HCT116 (cell line): ENCODE measurements at regions not wholly inside any gene's neighbourhood (a gene's known extent, or its start where the extent isn't known, plus 50 kb on each side); places are given as distances from the start of the nearest gene placed in this dataset.

ENCODE experiments used
- ATAC-seq: fragments of 200-7000 bp; cut with Tn5 transposase; 2 replicates; pipeline ENCODE4 v1.9.1; 2020; ENCODE audit warnings: mild to moderate bottlenecking, moderate library complexity
- BruUV-seq: library from RNA; stranded (reverse); fragments of 400-500 nt; replicated peaks from 2 replicates; lab custom pipeline; 2021; lab: Mats Ljungman, UMichigan
- CTCF ChIA-PET: fragments of 300-600 bp; sonication (Branson Sonifier 250); formaldehyde crosslinking; loops from one replicate; lab custom pipeline; 2021; ENCODE audit warnings: antibody characterized with exemption; lab: Charles Lee
- POLR2A ChIA-PET: fragments of 300-600, 350-600 bp; sonication (Branson Sonifier 250); formaldehyde crosslinking; loops from one replicate; lab custom pipeline; 2021; ENCODE audit warnings: antibody characterized with exemption; lab: Charles Lee
- RAD21 ChIA-PET, 2 experiments: fragments of 300-600 bp; sonication (Branson Sonifier 250); formaldehyde crosslinking; loops; one replicate each; lab custom pipeline; 2023; ENCODE audit warnings: low total read pairs in 2 of 2; ENCODE audit not compliant: uncharacterized antibody in 2 of 2, unreplicated experiment in 2 of 2, low non-redundant PET in 1 of 2; lab: Charles Lee
- DNase-seq: peaks from one replicate; pipeline ENCODE4 v3.0.0-alpha.2; 2010; ENCODE audit warnings: low read depth, low spot score
- H2AFZ ChIP-seq: fragments of 200-600 bp; shearing (Covaris generic), sonication (generic); 2 replicates; pipeline ENCODE4 v1.6.1; 2017; ENCODE audit warnings: low read depth, mixed run types, mixed read lengths, antibody characterized with exemption, low read length; ENCODE audit not compliant: poor library complexity, severe bottlenecking
- H3K27ac ChIP-seq: 2 replicates; pipeline ENCODE4 v1.5.1; 2012; ENCODE audit warnings: low read depth, low read length
- H3K27me3 ChIP-seq: fragments of 200-600 bp; sonication (generic); 2 replicates; pipeline ENCODE4 v1.6.1; 2016; ENCODE audit warnings: mixed run types, low read length, mixed read lengths; ENCODE audit not compliant: insufficient read depth
- H3K36me3 ChIP-seq, 2 experiments: fragments of 200-500 bp in 1 of 2; fragments of 200-600 bp in 1 of 2; sonication (Bioruptor generic) in 1 of 2; sonication (generic) in 1 of 2; 2 replicates each; pipeline versions ENCODE4 v1.5.1 to v1.6.1; 2014 to 2016; ENCODE audit warnings: low read length in 2 of 2, inconsistent platforms in 1 of 2, mixed read lengths in 1 of 2, mixed run types in 1 of 2; ENCODE audit not compliant: insufficient read depth in 2 of 2, control insufficient read depth in 1 of 2
- H3K4me1 ChIP-seq, 2 experiments: fragments of 200-600 bp in 1 of 2; sonication (generic) in 1 of 2; 2 replicates each; pipeline versions ENCODE4 v1.5.1 to v1.6.1; 2012 to 2017; ENCODE audit warnings: low read length in 2 of 2, inconsistent platforms in 1 of 2, mild to moderate bottlenecking in 1 of 2, mixed read lengths in 1 of 2, mixed run types in 1 of 2, moderate library complexity in 1 of 2; ENCODE audit not compliant: insufficient read depth in 2 of 2, control insufficient read depth in 1 of 2
- H3K4me2 ChIP-seq: fragments of 200-600 bp; sonication (generic); 2 replicates; pipeline ENCODE4 v1.6.1; 2017; ENCODE audit warnings: mixed run types, low read length, mixed read lengths
- H3K4me3 ChIP-seq, 2 experiments: fragments of 200-600 bp in 1 of 2; sonication (generic) in 1 of 2; replicated peaks in 1 of 2; 2 replicates each; pipeline ENCODE4 v1.5.1; 2011 to 2016; ENCODE audit warnings: low read length in 2 of 2, control low read depth in 1 of 2, low read depth in 1 of 2, mild to moderate bottlenecking in 1 of 2, mixed read lengths in 1 of 2, mixed run types in 1 of 2
- H3K79me2 ChIP-seq: fragments of 200-600 bp; sonication (generic); 2 replicates; pipeline ENCODE4 v1.6.1; 2017; ENCODE audit warnings: mild to moderate bottlenecking, mixed run types, low read length, moderate library complexity, mixed read lengths; ENCODE audit not compliant: insufficient read depth
- H3K9ac ChIP-seq: fragments of 200-600 bp; sonication (generic); 2 replicates; pipeline ENCODE4 v1.6.1; 2016; ENCODE audit warnings: low read length, mixed read lengths
- H3K9me2 ChIP-seq: fragments of 200-600 bp; sonication (generic), shearing (Covaris generic); 2 replicates; pipeline ENCODE4 v1.6.1; 2017; ENCODE audit warnings: mixed run types, mild to moderate bottlenecking, moderate library complexity; ENCODE audit not compliant: insufficient read depth
- H3K9me3 ChIP-seq, 2 experiments: fragments of 200-500 bp in 1 of 2; fragments of 200-600 bp in 1 of 2; sonication (Bioruptor generic) in 1 of 2; sonication (generic) in 1 of 2; 2 replicates each; pipeline ENCODE4 v1.6.1; 2014 to 2017; ENCODE audit warnings: low read length in 2 of 2, mixed read lengths in 2 of 2, inconsistent platforms in 1 of 2, low read depth in 1 of 2, mild to moderate bottlenecking in 1 of 2, mixed run types in 1 of 2, moderate library complexity in 1 of 2; ENCODE audit not compliant: control insufficient read depth in 1 of 2, insufficient read depth in 1 of 2
- H4K20me1 ChIP-seq: fragments of 200-600 bp; sonication (generic), shearing (Covaris generic); 2 replicates; pipeline ENCODE4 v1.6.1; 2017; ENCODE audit warnings: mixed run types, mild to moderate bottlenecking, moderate library complexity; ENCODE audit not compliant: insufficient read depth
- ATF3 ChIP-seq: IDR thresholded peaks from 2 replicates; pipeline ENCODE4 v1.6.1; 2012
- CEBPB ChIP-seq: IDR thresholded peaks from 2 replicates; pipeline ENCODE4 v1.6.1; 2012; ENCODE audit warnings: low read depth
- EGR1 ChIP-seq: IDR thresholded peaks from 2 replicates; pipeline ENCODE4 v1.6.1; 2012; ENCODE audit warnings: low read depth
- ELF1 ChIP-seq: IDR thresholded peaks from 2 replicates; pipeline ENCODE4 v1.6.1; 2012; ENCODE audit warnings: low read depth, borderline replicate concordance
- EZH2 ChIP-seq: fragments of 200-600 bp; sonication (generic); IDR thresholded peaks from 2 replicates; pipeline ENCODE4 v1.6.1; 2017; ENCODE audit warnings: antibody characterized with exemption, mixed run types
- EZH2phosphoT487 ChIP-seq: fragments of 200-600 bp; IDR thresholded peaks from 2 replicates; pipeline ENCODE4 v1.6.1; 2018; ENCODE audit warnings: antibody characterized with exemption, borderline replicate concordance
- FOSL1 ChIP-seq: IDR thresholded peaks from 2 replicates; pipeline ENCODE4 v1.6.1; 2012; ENCODE audit warnings: low read depth
- JUND ChIP-seq: IDR thresholded peaks from 2 replicates; pipeline ENCODE4 v1.6.1; 2012
- POLR2AphosphoS5 ChIP-seq: IDR thresholded peaks from 2 replicates; pipeline ENCODE4 v1.6.1; 2011; ENCODE audit warnings: mild to moderate bottlenecking, low read depth, low read length, moderate library complexity
- RAD21 ChIP-seq: IDR thresholded peaks from 2 replicates; pipeline ENCODE4 v1.6.1; 2012; ENCODE audit warnings: low read depth, mild to moderate bottlenecking
- SIN3A ChIP-seq: IDR thresholded peaks from 2 replicates; pipeline ENCODE4 v1.6.1; 2012; ENCODE audit warnings: low read depth
- SRF ChIP-seq: IDR thresholded peaks from 2 replicates; pipeline ENCODE4 v1.6.1; 2012; ENCODE audit warnings: low read depth
- TCF7L2 ChIP-seq: IDR thresholded peaks from 2 replicates; pipeline ENCODE4 v1.7.0; 2011; ENCODE audit warnings: borderline replicate concordance, inconsistent platforms; ENCODE audit not compliant: insufficient read depth, insufficient read length; ENCODE audit errors: extremely low read depth
- YY1 ChIP-seq: IDR thresholded peaks from 2 replicates; pipeline ENCODE4 v1.6.1; 2011; ENCODE audit warnings: low read length, low read depth, moderate library complexity, mild to moderate bottlenecking; ENCODE audit not compliant: insufficient replicate concordance; ENCODE audit errors: extremely low read depth
- ZFX ChIP-seq: fragments of 450-650 bp; IDR thresholded peaks from 2 replicates; pipeline ENCODE4 v1.6.1; 2017
- ZNF274 ChIP-seq: fragments of 200-500 bp; sonication (Bioruptor generic); IDR thresholded peaks from 2 replicates; pipeline ENCODE4 v1.6.1; 2014; ENCODE audit warnings: mild to moderate bottlenecking, low read depth, low read length, inconsistent platforms
- intact Hi-C: fragments of 100-400 bp; cut with micrococcal nuclease; formaldehyde crosslinking; loops from 2 replicates; pipeline ENCODE4 v1.10.0; 2022
- TF ChIP-seq, protein P1 (sequence below), 3 experiments: fragments of 200-600 bp in 1 of 3; sonication (generic) in 1 of 3; IDR thresholded peaks in 2 of 3; conservative IDR thresholded peaks in 1 of 3; 2 replicates each; pipeline ENCODE4 v1.5.1; 2012 to 2017; ENCODE audit warnings: low read depth in 2 of 3, low read length in 2 of 3, antibody characterized with exemption in 1 of 3, borderline replicate concordance in 1 of 3, control low read depth in 1 of 3, mild to moderate bottlenecking in 1 of 3, mixed read lengths in 1 of 3, mixed run types in 1 of 3, moderate library complexity in 1 of 3; ENCODE audit not compliant: insufficient read depth in 1 of 3
- TF ChIP-seq, protein P2 (sequence below): IDR thresholded peaks from 2 replicates; pipeline ENCODE4 v1.6.1; 2011; ENCODE audit warnings: mild to moderate bottlenecking, low read length, moderate library complexity; ENCODE audit not compliant: insufficient replicate concordance; ENCODE audit errors: extremely low read depth

DNA sequence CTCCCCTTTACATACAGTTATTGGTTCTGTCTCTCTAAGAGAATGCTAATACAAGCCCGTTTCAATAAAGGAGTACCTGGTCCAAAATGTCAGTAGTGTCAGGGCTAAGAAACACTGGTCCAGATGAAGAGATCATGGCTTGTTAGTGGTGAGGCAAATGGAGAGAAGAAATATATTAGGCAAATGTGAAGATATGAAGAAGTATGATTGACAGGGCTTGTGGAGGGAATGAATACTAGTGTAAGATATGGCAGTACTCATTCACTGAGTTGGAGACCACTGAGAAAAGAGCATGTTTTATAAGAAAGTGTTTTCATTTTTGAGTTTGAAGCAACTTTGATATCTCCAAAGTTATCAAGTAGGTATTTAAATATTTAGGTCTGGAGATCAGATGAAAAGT, 290.5 kb upstream of the MEF2C start:
- Histone ChIP-seq H3K36me3 (no peaks in the 10 kb centered on the region), H3K9ac (no peak overlapping the region), H4K20me1 (no peaks in the 10 kb centered on the region), H3K4me3 (no peak overlapping the region), H3K4me1 (no peaks in the 10 kb centered on the region), H2AFZ (no peak overlapping the region), H3K4me2 (no peak overlapping the region), H3K9me3 (no peaks in the 10 kb centered on the region), H3K9me2 (no peaks in the 10 kb centered on the region; the same call in 1 of the 2 replicates), H3K27me3 (no peaks in the 10 kb centered on the region), H3K79me2 (no peaks in the 10 kb centered on the region), H3K27ac (no peak overlapping the region)
- TF ChIP-seq SRF (no peak), JUND (no peak), RAD21 (no peak), POLR2AphosphoS5 (no peak), ZNF274 (no peak), EZH2 (no peak), ELF1 (no peak), SIN3A (no peak), EGR1 (no peak), YY1 (no peak), ATF3 (no peak), TCF7L2 (no peak), EZH2phosphoT487 (no peak), CEBPB (no peak), ZFX (no peak), FOSL1 (no peak)
- TF ChIP-seq, protein P1, sequence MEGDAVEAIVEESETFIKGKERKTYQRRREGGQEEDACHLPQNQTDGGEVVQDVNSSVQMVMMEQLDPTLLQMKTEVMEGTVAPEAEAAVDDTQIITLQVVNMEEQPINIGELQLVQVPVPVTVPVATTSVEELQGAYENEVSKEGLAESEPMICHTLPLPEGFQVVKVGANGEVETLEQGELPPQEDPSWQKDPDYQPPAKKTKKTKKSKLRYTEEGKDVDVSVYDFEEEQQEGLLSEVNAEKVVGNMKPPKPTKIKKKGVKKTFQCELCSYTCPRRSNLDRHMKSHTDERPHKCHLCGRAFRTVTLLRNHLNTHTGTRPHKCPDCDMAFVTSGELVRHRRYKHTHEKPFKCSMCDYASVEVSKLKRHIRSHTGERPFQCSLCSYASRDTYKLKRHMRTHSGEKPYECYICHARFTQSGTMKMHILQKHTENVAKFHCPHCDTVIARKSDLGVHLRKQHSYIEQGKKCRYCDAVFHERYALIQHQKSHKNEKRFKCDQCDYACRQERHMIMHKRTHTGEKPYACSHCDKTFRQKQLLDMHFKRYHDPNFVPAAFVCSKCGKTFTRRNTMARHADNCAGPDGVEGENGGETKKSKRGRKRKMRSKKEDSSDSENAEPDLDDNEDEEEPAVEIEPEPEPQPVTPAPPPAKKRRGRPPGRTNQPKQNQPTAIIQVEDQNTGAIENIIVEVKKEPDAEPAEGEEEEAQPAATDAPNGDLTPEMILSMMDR (IDR thresholded peaks at IDR 0.05 in 2 of 3, conservative IDR thresholded peaks at IDR 0.05 in 1 of 3; ENCODE audit: borderline replicate concordance in 1 of 3, insufficient read depth in 1 of 3, low read depth in 2 of 3, low read length in 2 of 3) = no peak
- TF ChIP-seq, protein P2, sequence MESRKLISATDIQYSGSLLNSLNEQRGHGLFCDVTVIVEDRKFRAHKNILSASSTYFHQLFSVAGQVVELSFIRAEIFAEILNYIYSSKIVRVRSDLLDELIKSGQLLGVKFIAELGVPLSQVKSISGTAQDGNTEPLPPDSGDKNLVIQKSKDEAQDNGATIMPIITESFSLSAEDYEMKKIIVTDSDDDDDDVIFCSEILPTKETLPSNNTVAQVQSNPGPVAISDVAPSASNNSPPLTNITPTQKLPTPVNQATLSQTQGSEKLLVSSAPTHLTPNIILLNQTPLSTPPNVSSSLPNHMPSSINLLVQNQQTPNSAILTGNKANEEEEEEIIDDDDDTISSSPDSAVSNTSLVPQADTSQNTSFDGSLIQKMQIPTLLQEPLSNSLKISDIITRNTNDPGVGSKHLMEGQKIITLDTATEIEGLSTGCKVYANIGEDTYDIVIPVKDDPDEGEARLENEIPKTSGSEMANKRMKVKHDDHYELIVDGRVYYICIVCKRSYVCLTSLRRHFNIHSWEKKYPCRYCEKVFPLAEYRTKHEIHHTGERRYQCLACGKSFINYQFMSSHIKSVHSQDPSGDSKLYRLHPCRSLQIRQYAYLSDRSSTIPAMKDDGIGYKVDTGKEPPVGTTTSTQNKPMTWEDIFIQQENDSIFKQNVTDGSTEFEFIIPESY = no peak
- DNase-seq (no peak), ATAC-seq (no peak)
- RAD21 ChIA-PET = no interaction called here
- POLR2A ChIA-PET = no interaction called here
- CTCF ChIA-PET = no interaction called here
- intact Hi-C loops = no loop called here
- BruUV-seq = no TSS peak
